ENCODE measurements at regions not wholly inside any gene's neighbourhood (a gene's known extent, or its start where the extent isn't known, plus 50 kb on each side); places are given as distances from the start of the nearest gene placed in this dataset.
"Not testable (repeated sequence)": the region's sequence is repeated elsewhere in the genome, so short reads cannot be mapped to it uniquely, and the experiment has no call there.

- Mint-ChIP-seq H3K36me3 (ENCODE audit: low read depth) (no peaks in the 10 kb centered on the region), H3K27ac (ENCODE audit: unreplicated experiment) (no peak overlapping the region), H3K27me3 (ENCODE audit: low read depth) (no peaks in the 10 kb centered on the region), H3K4me3 (no peak overlapping the region), H3K9me3 (no peaks in the 10 kb centered on the region), H3K4me1 (no peaks in the 10 kb centered on the region)
- no peak for DNase-seq (ENCODE audit: low read depth, low spot score)
- no peak for TF ChIP-seq CTCF (conservative IDR thresholded peaks at IDR 0.05)
These were observed 632.9 kb downstream of the EPHA3 start for GRCh38 chr3:89740080-89740880.

- H3K4me1 Mint-ChIP-seq = no peaks in the 10 kb centered on the region
- no peaks in the 10 kb centered on the region for H3K27me3 Mint-ChIP-seq (ENCODE audit: low read depth)
- H3K36me3 Mint-ChIP-seq (ENCODE audit: low read depth) = no peaks in the 10 kb centered on the region
- no peak overlapping the region for H3K27ac Mint-ChIP-seq (ENCODE audit: unreplicated experiment)
- no peak for DNase-seq (ENCODE audit: low read depth, low spot score)
- no peak overlapping the region for H3K4me3 Mint-ChIP-seq
- H3K9me3 Mint-ChIP-seq = no peaks in the 10 kb centered on the region
- TF ChIP-seq CTCF (conservative IDR thresholded peaks at IDR 0.05) = no peak
These were observed 633.4 kb downstream of the EPHA3 start for GRCh38 chr3:89740881-89741177.

GRCh38 chr3:89742546-89742945 is 635.1 kb downstream of the EPHA3 start:
- no peaks in the 10 kb centered on the region for H3K9me3 Mint-ChIP-seq
- no peak for DNase-seq (ENCODE audit: low read depth, low spot score)
- H3K36me3 Mint-ChIP-seq (ENCODE audit: low read depth) = no peaks in the 10 kb centered on the region
- TF ChIP-seq CTCF (conservative IDR thresholded peaks at IDR 0.05) = no peak
- H3K27ac Mint-ChIP-seq (ENCODE audit: unreplicated experiment) = no peak overlapping the region
- H3K4me1 Mint-ChIP-seq = peaks cover 4% of the 10 kb centered on the region
- H3K4me3 Mint-ChIP-seq = no peak overlapping the region
- no peaks in the 10 kb centered on the region for H3K27me3 Mint-ChIP-seq (ENCODE audit: low read depth)

GRCh38 chr3:89747541-89748278 is 640.3 kb downstream of the EPHA3 start:
- not testable (repeated sequence) for H3K4me1 Mint-ChIP-seq; H3K4me3 Mint-ChIP-seq; DNase-seq (ENCODE audit: low read depth, low spot score); H3K9me3 Mint-ChIP-seq; H3K36me3 Mint-ChIP-seq (ENCODE audit: low read depth); H3K27me3 Mint-ChIP-seq (ENCODE audit: low read depth); H3K27ac Mint-ChIP-seq (ENCODE audit: unreplicated experiment)

- no peak for TF ChIP-seq CTCF (conservative IDR thresholded peaks at IDR 0.05)
- peaks cover 8% of the 10 kb centered on the region for H3K9me3 Mint-ChIP-seq
- peaks cover 3% of the 10 kb centered on the region for H3K36me3 Mint-ChIP-seq (ENCODE audit: low read depth)
- no peak overlapping the region for H3K27ac Mint-ChIP-seq (ENCODE audit: unreplicated experiment)
- H3K4me3 Mint-ChIP-seq = no peak overlapping the region
- H3K4me1 Mint-ChIP-seq = peaks cover 5% of the 10 kb centered on the region
- H3K27me3 Mint-ChIP-seq (ENCODE audit: low read depth) = no peaks in the 10 kb centered on the region
- no peak for DNase-seq (ENCODE audit: low read depth, low spot score)
These were observed 655.0 kb downstream of the EPHA3 start for GRCh38 chr3:89762405-89762804.

GRCh38 chr3:89783341-89783927 is 676.0 kb downstream of the EPHA3 start:
- Mint-ChIP-seq H3K27ac (ENCODE audit: unreplicated experiment) (no peak overlapping the region), H3K9me3 (peaks cover 2% of the 10 kb centered on the region), H3K4me3 (no peak overlapping the region), H3K4me1 (no peaks in the 10 kb centered on the region), H3K27me3 (ENCODE audit: low read depth) (no peaks in the 10 kb centered on the region), H3K36me3 (ENCODE audit: low read depth) (no peaks in the 10 kb centered on the region)
- TF ChIP-seq CTCF (conservative IDR thresholded peaks at IDR 0.05) = no peak
- no peak for DNase-seq (ENCODE audit: low read depth, low spot score)
